Osteoblast (primary cell): ENCODE measurements at regions not wholly inside any gene's neighbourhood (a gene's known extent, or its start where the extent isn't known, plus 50 kb on each side); places are given as distances from the start of the nearest gene placed in this dataset.

Experiments
- DNase-seq: peaks from one replicate; pipeline ENCODE4 v3.0.0; 2011; ENCODE audit warnings: low spot score, mixed read lengths; ENCODE audit not compliant: insufficient read length; ENCODE audit errors: missing footprints
- H2AFZ ChIP-seq: 2 replicates; pipeline ENCODE4 v1.6.0; 2011; ENCODE audit warnings: mild to moderate bottlenecking, low read length
- H3K27ac ChIP-seq: 2 replicates; pipeline ENCODE4 v1.5.1; 2011; ENCODE audit warnings: mild to moderate bottlenecking, low read depth, low read length, moderate library complexity
- H3K27me3 ChIP-seq: 2 replicates; pipeline ENCODE4 v1.6.0; 2012; ENCODE audit warnings: mild to moderate bottlenecking, control low read depth, inconsistent platforms, low read length, moderate library complexity; ENCODE audit not compliant: insufficient read depth
- H3K36me3 ChIP-seq: 2 replicates; pipeline ENCODE4 v1.5.1; 2011; ENCODE audit warnings: mild to moderate bottlenecking, low read length, control low read depth, moderate library complexity; ENCODE audit not compliant: insufficient read depth
- H3K4me1 ChIP-seq: 2 replicates; pipeline ENCODE4 v1.5.1; 2011; ENCODE audit warnings: mild to moderate bottlenecking, low read length, control low read depth, moderate library complexity; ENCODE audit not compliant: insufficient read depth
- H3K4me2 ChIP-seq: 2 replicates; pipeline ENCODE4 v1.6.0; 2011; ENCODE audit warnings: mild to moderate bottlenecking, low read length; ENCODE audit not compliant: insufficient read depth
- H3K4me3 ChIP-seq: fragments of 200-600 bp; sonication (generic); 3 replicates; pipeline ENCODE4 v1.5.1; 2012; ENCODE audit warnings: mild to moderate bottlenecking, low read length, inconsistent platforms; ENCODE audit not compliant: insufficient read depth
- H3K79me2 ChIP-seq: 2 replicates; pipeline ENCODE4 v1.6.0; 2012; ENCODE audit warnings: mild to moderate bottlenecking, low read length, control low read depth, inconsistent platforms; ENCODE audit not compliant: insufficient read depth
- H3K9me3 ChIP-seq: 2 replicates; pipeline ENCODE4 v1.5.1; 2011; ENCODE audit warnings: low read depth, low read length, control low read depth
- H4K20me1 ChIP-seq: 2 replicates; pipeline ENCODE4 v1.6.0; 2012; ENCODE audit warnings: mild to moderate bottlenecking, low read length, control low read depth; ENCODE audit not compliant: insufficient read depth
- CTCF ChIP-seq: IDR thresholded peaks from 2 replicates; pipeline ENCODE4 v1.5.1; 2011; ENCODE audit warnings: mild to moderate bottlenecking, low read depth, low read length, moderate library complexity; ENCODE audit errors: extremely low read depth

GRCh38 chr5:118016396-118016795 lies 972.0 kb downstream of the DTWD2 start:
- Histone ChIP-seq H3K27me3 (no peaks in the 10 kb centered on the region), H3K4me1 (no peaks in the 10 kb centered on the region), H3K4me2 (no peak overlapping the region), H3K36me3 (no peaks in the 10 kb centered on the region), H3K79me2 (no peaks in the 10 kb centered on the region), H4K20me1 (no peaks in the 10 kb centered on the region), H3K4me3 (no peak overlapping the region), H2AFZ (no peak overlapping the region), H3K9me3 (no peaks in the 10 kb centered on the region), H3K27ac (no peak overlapping the region)
- no peak for DNase-seq
- no peak for TF ChIP-seq CTCF

- H3K36me3 ChIP-seq: no peaks in the 10 kb centered on the region
- DNase-seq: no peak
- H3K4me3 ChIP-seq: no peak overlapping the region
- H4K20me1 ChIP-seq: no peaks in the 10 kb centered on the region
- H3K27me3 ChIP-seq: no peaks in the 10 kb centered on the region
- no peak for TF ChIP-seq CTCF
- H3K4me2 ChIP-seq: no peak overlapping the region
- no peaks in the 10 kb centered on the region for H3K9me3 ChIP-seq
- no peak overlapping the region for H2AFZ ChIP-seq
- no peak overlapping the region for H3K27ac ChIP-seq
- no peaks in the 10 kb centered on the region for H3K79me2 ChIP-seq
- H3K4me1 ChIP-seq: no peaks in the 10 kb centered on the region
Measured at GRCh38 chr5:118015511-118015910, 972.8 kb downstream of the DTWD2 start.

GRCh38 chr5:118009741-118010297 lies 978.5 kb downstream of the DTWD2 start:
- no peak for TF ChIP-seq CTCF
- Histone ChIP-seq H3K27me3 (no peaks in the 10 kb centered on the region), H3K9me3 (peaks cover 3% of the 10 kb centered on the region), H3K36me3 (no peaks in the 10 kb centered on the region), H2AFZ (no peak overlapping the region), H3K4me1 (no peaks in the 10 kb centered on the region), H3K4me3 (no peak overlapping the region), H4K20me1 (no peaks in the 10 kb centered on the region), H3K27ac (no peak overlapping the region), H3K79me2 (no peaks in the 10 kb centered on the region), H3K4me2 (no peak overlapping the region)
- DNase-seq: no peak

GRCh38 chr5:118008779-118009178 lies 979.6 kb downstream of the DTWD2 start:
- Histone ChIP-seq H3K79me2 (no peaks in the 10 kb centered on the region), H3K4me2 (no peak overlapping the region), H3K27me3 (no peaks in the 10 kb centered on the region), H3K4me1 (no peaks in the 10 kb centered on the region), H2AFZ (no peak overlapping the region), H4K20me1 (no peaks in the 10 kb centered on the region), H3K27ac (no peak overlapping the region), H3K9me3 (peaks cover 3% of the 10 kb centered on the region), H3K36me3 (no peaks in the 10 kb centered on the region), H3K4me3 (no peak overlapping the region)
- no peak for DNase-seq
- TF ChIP-seq CTCF: no peak
